HL-60 (cell line): ENCODE measurements at regions not wholly inside any gene's neighbourhood (a gene's known extent, or its start where the extent isn't known, plus 50 kb on each side); places are given as distances from the start of the nearest gene placed in this dataset.

Experiments
- POLR2AphosphoS5 ChIP-seq: IDR thresholded peaks from 2 replicates; pipeline ENCODE4 v1.6.1; 2012; ENCODE audit warnings: low read depth
- TF ChIP-seq, protein P1 (sequence below): IDR thresholded peaks from 2 replicates; pipeline ENCODE4 v1.6.1; 2012; ENCODE audit warnings: low read depth; ENCODE audit not compliant: insufficient replicate concordance
- TF ChIP-seq, protein P2 (sequence below): IDR thresholded peaks from one replicate; pipeline ENCODE4 v1.5.1; 2011; ENCODE audit warnings: low read length, control low read depth, inconsistent platforms; ENCODE audit not compliant: insufficient read depth

DNA sequence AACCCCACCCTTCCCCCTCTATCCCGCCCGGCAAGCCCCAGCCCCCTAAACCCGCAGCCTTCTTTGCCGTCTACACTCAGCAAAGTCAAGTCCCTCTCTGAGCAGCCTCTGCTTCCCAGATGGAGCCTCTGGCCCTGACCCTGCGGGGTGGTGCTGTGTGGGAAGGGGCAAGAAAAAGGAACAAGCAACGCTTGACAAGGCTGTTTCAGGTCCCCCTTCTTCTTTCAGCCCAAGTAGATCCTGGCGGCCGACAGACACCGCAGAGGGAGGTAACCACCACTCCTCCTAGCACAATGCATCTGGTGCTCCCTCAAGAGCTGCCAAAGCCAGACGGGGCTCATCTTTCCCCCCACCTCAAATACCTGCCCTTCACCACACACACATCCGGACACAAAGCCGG is 178.3 kb downstream of the ENGASE start:
- TF ChIP-seq, protein P1, sequence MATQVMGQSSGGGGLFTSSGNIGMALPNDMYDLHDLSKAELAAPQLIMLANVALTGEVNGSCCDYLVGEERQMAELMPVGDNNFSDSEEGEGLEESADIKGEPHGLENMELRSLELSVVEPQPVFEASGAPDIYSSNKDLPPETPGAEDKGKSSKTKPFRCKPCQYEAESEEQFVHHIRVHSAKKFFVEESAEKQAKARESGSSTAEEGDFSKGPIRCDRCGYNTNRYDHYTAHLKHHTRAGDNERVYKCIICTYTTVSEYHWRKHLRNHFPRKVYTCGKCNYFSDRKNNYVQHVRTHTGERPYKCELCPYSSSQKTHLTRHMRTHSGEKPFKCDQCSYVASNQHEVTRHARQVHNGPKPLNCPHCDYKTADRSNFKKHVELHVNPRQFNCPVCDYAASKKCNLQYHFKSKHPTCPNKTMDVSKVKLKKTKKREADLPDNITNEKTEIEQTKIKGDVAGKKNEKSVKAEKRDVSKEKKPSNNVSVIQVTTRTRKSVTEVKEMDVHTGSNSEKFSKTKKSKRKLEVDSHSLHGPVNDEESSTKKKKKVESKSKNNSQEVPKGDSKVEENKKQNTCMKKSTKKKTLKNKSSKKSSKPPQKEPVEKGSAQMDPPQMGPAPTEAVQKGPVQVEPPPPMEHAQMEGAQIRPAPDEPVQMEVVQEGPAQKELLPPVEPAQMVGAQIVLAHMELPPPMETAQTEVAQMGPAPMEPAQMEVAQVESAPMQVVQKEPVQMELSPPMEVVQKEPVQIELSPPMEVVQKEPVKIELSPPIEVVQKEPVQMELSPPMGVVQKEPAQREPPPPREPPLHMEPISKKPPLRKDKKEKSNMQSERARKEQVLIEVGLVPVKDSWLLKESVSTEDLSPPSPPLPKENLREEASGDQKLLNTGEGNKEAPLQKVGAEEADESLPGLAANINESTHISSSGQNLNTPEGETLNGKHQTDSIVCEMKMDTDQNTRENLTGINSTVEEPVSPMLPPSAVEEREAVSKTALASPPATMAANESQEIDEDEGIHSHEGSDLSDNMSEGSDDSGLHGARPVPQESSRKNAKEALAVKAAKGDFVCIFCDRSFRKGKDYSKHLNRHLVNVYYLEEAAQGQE, result no peak
- TF ChIP-seq, protein P2, sequence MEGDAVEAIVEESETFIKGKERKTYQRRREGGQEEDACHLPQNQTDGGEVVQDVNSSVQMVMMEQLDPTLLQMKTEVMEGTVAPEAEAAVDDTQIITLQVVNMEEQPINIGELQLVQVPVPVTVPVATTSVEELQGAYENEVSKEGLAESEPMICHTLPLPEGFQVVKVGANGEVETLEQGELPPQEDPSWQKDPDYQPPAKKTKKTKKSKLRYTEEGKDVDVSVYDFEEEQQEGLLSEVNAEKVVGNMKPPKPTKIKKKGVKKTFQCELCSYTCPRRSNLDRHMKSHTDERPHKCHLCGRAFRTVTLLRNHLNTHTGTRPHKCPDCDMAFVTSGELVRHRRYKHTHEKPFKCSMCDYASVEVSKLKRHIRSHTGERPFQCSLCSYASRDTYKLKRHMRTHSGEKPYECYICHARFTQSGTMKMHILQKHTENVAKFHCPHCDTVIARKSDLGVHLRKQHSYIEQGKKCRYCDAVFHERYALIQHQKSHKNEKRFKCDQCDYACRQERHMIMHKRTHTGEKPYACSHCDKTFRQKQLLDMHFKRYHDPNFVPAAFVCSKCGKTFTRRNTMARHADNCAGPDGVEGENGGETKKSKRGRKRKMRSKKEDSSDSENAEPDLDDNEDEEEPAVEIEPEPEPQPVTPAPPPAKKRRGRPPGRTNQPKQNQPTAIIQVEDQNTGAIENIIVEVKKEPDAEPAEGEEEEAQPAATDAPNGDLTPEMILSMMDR, result no peak
- no peak for TF ChIP-seq POLR2AphosphoS5
